Right cardiac atrium (tissue), 5 donors: ENCODE measurements at regions not wholly inside any gene's neighbourhood (a gene's known extent, or its start where the extent isn't known, plus 50 kb on each side); places are given as distances from the start of the nearest gene placed in this dataset.
A peak's percentile ranks its signal among the peaks of the same experiment; 100 is the strongest.

Experiments
- ATAC-seq, 2 donors: fragments of 200-7000 bp; cut with Tn5 transposase; one replicate each; pipeline versions ENCODE4 v1.8.0 to v1.9.1; 2020; ENCODE audit warnings: moderate library complexity in 2 of 2, mild to moderate bottlenecking in 1 of 2
- DNase-seq, 3 donors: peaks; one replicate each; pipeline ENCODE4 v3.0.0-alpha.2; 2020
- H3K27ac ChIP-seq: one replicate; pipeline ENCODE4 v1.5.1; 2013; ENCODE audit warnings: mild to moderate bottlenecking, low read length, control low read depth, moderate library complexity
- H3K27me3 ChIP-seq: one replicate; pipeline ENCODE4 v1.6.1; 2013; ENCODE audit not compliant: control insufficient read depth, insufficient read depth
- H3K4me1 ChIP-seq: one replicate; pipeline ENCODE4 v1.6.1; 2013; ENCODE audit warnings: low read length; ENCODE audit not compliant: control insufficient read depth, insufficient read depth
- H3K4me3 ChIP-seq: one replicate; pipeline ENCODE4 v1.5.1; 2013; ENCODE audit warnings: low read length, control low read depth
- H3K9me3 ChIP-seq: one replicate; pipeline ENCODE4 v1.6.1; 2013; ENCODE audit warnings: low read length; ENCODE audit not compliant: control insufficient read depth
- whole genome bisulfite sequencing: extraction: QIAGEN DNeasy Blood & Tissue Kit; methylation state at CpG from one replicate; pipeline ENCODE4 v1.1.7; 2013; 5-methylcytosine and 5-hydroxymethylcytosine counted together
- intact Hi-C, 4 donors: fragments of 100-400 bp; cut with DNase I; formaldehyde crosslinking; loops; one replicate each; pipeline versions ENCODE4 v1.11.0 to v1.14.0; 2022 to 2023
- donor health status: healthy with polysubstance abuse.
- donor health status: DM: no; HTN: yes; CAD: no.
- donor health status: DM: no; HTN: no; CAD: no.
- donor health status: DM: no; HTN: yes; CAD: no; lungs with severe emphysema.
- donor health status: DM: yes; HTN: yes; CAD: no.

DNA sequence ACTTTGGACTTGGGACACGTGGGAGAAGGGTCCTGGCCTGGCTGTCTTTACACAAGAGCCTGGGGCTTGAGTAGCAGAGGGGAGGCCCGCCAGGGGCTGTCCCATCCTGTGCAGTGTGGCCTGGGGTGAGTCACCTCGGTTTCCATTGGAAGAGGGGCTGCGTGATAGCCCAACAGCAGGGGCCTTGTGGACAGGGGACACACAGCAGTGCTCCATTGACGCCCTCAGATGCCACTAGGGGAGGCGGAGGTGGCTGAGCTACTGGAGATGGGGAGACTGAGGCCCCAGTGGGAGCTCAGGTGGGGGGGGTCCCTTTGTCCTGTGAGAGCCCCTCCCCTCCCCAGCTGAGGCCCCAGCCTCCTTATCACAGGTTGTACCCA is 50.0 kb upstream of the RNU6ATAC start:
- peaks cover 15% of the 10 kb centered on the region for H3K4me1 ChIP-seq
- ATAC-seq (no peak), DNase-seq (peak in 1 of 3 donors; percentile 50)
- 86% methylated on average over 6 of the region's 6 CpGs for WGBS
- intact Hi-C loops, result no loop called here
- H3K9me3 ChIP-seq, result no peaks in the 10 kb centered on the region
- peak overlapping the region; percentile 55 for H3K27ac ChIP-seq
- no peaks in the 10 kb centered on the region for H3K27me3 ChIP-seq
- no peak overlapping the region for H3K4me3 ChIP-seq

DNA sequence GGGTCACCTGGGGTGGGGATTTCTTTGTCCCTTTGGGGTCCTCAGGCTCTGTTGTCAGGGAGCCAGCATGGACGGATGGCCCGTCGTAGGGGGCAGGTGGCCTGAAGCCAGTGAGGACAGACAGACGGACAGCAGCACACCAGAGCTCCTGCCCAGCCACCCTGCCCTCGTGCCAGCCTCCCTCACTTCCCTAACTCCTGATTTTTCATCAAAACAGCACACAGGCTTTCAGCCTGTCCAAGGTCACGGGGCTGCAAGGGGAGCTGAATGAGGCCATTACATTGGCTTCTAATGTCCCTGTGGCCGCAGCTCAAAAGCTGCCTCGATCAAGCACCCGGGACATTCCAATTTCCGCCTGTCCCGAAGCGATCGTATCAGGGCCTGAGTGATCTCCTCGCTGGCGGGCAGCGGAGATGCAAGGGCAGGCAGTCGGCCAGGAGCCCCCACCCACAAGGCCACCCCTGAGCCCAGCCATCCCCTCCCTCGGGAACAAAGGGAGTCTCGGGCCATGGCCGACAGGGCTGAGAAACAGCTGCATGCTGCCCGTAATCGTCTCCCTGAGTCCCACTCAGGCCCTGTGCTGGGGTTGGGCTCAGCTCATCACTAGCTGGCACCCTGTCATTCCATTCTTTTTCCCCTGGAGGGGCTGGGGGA is 50.5 kb upstream of the RNU6ATAC start:
- peak overlapping the region; percentile 55 for H3K27ac ChIP-seq
- intact Hi-C loops, result no loop called here
- H3K9me3 ChIP-seq, result no peaks in the 10 kb centered on the region
- no peak overlapping the region for H3K4me3 ChIP-seq
- WGBS, result 58% methylated on average over 22 of the region's 22 CpGs
- H3K4me1 ChIP-seq, result peaks cover 15% of the 10 kb centered on the region
- H3K27me3 ChIP-seq, result no peaks in the 10 kb centered on the region
- DNase-seq (peak; percentile 34 to 69 (median 68)), ATAC-seq (peak in 1 of 2 donors; percentile 11)

DNA sequence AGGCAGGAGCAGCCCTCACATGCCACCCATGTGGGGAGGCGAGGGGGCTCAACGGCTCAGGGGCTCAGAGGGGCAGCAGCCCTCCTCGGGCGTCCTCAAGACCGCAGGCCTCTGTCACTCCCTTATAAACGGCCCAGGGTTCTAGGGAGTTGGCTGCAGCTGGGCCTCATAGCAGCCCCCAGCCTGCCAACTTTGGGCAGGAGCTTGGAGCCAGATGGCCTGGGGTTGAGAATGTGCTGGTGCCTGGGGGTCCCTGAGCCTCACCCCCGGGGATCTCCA is 51.0 kb upstream of the RNU6ATAC start:
- DNase-seq (peak in 2 of 3 donors; percentile 67 to 68), ATAC-seq (no peak)
- 49% methylated on average over 7 of the region's 7 CpGs for WGBS
- H3K4me3 ChIP-seq, result no peak overlapping the region
- peak overlapping the region; percentile 55 for H3K27ac ChIP-seq
- intact Hi-C loops, result no loop called here
- no peaks in the 10 kb centered on the region for H3K27me3 ChIP-seq
- H3K9me3 ChIP-seq, result no peaks in the 10 kb centered on the region
- H3K4me1 ChIP-seq, result peaks cover 15% of the 10 kb centered on the region

DNA sequence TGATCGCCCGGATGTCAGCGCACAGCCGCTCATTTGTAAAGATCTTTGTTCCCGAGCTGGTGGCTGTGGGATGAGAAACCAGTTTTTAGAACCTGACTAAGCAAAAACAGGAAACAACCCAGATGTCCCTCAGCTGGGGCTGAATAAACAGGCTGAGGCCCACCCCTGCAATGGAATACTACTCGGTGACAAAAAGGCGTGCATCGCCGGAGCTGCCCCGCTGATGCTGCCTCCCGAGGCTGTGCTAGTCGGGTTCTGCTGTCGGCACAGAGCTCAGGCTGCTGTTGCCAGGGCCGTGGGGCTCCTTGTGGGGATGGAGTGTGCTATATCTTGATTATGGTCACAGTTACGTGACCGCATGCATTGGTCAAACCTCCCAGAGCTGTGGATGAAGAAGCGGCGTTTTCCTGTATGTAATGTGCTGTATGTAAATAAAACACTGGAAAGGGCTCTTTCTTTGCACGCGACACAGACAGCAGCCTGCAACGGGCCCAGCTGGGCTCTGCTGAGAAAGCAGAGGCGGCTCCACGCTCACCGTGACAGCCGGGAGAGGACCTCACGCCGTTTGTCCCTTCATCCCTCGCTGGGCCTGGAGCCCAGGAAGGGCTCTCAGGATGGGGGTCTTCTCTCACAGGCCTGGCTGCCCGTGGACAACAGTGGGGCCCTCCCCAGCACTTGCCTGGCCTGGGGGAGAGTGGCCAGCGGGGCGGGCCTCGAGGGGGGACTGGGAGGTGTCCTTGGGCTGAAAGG is 51.5 kb upstream of the RNU6ATAC start:
- H3K4me1 ChIP-seq, result peaks cover 15% of the 10 kb centered on the region
- no peak overlapping the region for H3K4me3 ChIP-seq
- H3K9me3 ChIP-seq, result no peaks in the 10 kb centered on the region
- intact Hi-C loops, result no loop called here
- H3K27me3 ChIP-seq, result no peaks in the 10 kb centered on the region
- DNase-seq, result peak; percentile 35 to 80 (median 72)
- ATAC-seq, result peak; percentile 27 to 43
- 52% methylated on average over 32 of the region's 32 CpGs for WGBS
- peak overlapping the region; percentile 55 for H3K27ac ChIP-seq

DNA sequence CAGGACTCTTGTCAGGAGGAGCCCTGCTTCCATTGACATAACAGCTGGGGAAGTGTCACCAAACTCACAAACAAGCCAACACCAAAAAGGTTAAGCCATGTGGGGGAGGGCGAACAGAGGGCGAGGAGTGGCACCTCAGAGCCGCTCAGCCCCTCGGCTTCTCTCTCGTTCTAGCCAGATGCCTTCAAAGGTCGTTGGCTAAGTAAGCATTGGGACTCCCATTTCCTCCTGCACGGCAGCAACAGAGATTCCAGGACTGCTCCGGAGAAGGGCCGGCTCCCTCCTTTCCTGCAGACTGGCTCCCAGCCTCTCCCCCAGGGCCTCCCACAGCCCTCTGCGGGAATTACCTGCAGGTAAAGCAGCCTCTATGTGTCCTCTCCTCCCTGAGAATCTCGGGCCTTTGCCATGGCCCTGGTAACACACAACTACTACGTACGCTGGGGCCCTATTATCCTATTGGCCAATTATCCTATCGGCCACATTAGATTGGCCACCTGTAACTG is 52.1 kb upstream of the RNU6ATAC start:
- WGBS, result 71% methylated on average over 14 of the region's 14 CpGs
- no peak for ATAC-seq
- intact Hi-C loops, result no loop called here
- no peak overlapping the region for H3K4me3 ChIP-seq
- H3K27ac ChIP-seq, result no peak overlapping the region
- H3K9me3 ChIP-seq, result no peaks in the 10 kb centered on the region
- DNase-seq, result peak in 1 of 3 donors; percentile 29
- no peaks in the 10 kb centered on the region for H3K27me3 ChIP-seq
- peaks cover 15% of the 10 kb centered on the region for H3K4me1 ChIP-seq

DNA sequence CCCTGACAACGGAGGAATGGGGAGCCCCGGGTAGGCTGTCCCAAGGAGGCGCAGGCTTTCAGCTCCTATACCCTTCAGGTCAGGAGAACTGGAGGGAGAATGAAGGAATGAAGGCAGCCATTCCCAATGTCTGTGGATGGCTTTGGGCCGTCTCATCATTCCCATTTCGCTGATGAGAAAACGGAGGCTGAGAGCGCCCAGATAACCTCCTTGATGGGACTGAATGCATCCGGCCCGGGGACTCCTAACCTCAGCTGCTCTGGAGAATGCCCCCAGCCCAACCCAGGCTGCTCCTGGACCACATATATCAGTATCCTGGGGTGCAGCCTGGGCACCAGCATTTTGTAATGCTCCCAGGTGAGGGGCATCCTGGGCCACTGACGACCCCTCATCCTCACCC is 52.6 kb upstream of the RNU6ATAC start:
- Histone ChIP-seq H3K9me3 (no peaks in the 10 kb centered on the region), H3K4me1 (peaks cover 15% of the 10 kb centered on the region), H3K27me3 (no peaks in the 10 kb centered on the region), H3K27ac (no peak overlapping the region), H3K4me3 (no peak overlapping the region)
- DNase-seq (peak in 2 of 3 donors; percentile 23 to 36), ATAC-seq (no peak)
- 90% methylated on average over 10 of the region's 10 CpGs for WGBS
- intact Hi-C loops, result no loop called here

DNA sequence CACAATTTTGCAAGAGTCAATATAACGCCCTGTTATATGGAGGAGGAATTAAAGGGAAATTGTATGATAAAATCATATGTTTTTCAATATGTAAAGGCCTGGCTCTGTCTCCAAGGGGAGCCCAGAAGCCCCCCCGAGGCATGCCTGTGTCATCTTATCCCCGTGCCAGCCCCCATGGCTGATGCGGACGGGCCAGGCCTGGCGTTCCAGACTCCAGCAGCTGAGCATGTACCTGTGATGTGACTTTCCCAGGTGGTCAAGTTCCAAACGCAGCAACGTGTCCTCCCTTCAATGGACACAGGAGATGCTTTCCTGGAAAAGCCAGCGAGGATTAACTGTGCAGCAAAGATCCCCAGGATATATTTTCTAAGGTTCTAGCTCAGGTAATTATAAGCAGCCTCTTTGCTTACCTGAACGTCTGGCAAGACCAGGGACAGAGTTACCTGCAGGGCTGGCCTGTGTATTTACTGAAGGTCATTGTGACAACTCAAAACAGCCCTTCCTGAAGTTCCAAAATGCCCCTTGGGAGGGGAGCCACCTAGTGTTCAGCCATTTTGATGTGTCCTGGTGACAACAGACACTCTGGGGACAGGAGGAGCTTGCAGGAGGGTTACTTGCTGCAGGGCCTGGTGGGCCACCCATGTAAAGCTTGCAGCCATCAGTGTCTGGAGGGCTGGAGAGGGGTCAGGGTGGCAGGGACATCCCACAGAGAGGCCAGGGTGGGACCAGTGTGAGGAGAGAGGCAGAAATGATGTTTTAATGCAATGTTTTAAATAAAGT is 53.3 kb upstream of the RNU6ATAC start:
- intact Hi-C loops, result no loop called here
- peaks cover 15% of the 10 kb centered on the region for H3K4me1 ChIP-seq
- ATAC-seq, result no peak
- no peaks in the 10 kb centered on the region for H3K27me3 ChIP-seq
- H3K9me3 ChIP-seq, result no peaks in the 10 kb centered on the region
- H3K27ac ChIP-seq, result no peak overlapping the region
- peak; percentile 3 to 53 (median 42) for DNase-seq
- WGBS, result 93% methylated on average over 10 of the region's 10 CpGs
- H3K4me3 ChIP-seq, result no peak overlapping the region

DNA sequence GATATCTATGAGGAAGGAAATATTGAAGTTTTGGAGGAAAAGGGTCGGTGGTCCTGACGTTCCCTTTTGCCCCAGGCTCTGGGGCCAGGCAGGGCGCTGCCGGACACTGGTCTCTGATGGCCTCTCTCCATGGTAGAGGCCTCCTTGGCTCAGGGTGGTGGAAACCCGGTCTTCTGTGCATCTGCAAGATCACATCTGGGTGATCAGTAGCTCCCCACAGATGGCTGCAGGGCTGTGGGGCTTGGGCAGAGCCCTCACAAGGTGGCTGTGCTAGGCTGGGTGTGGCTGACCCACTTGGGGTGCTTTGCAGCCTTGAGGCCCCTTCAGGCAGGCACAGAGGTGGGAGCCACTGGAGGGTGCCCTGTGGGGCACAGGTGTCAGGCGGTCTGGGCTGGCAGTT is 53.9 kb upstream of the RNU6ATAC start:
- Histone ChIP-seq H3K4me3 (no peak overlapping the region), H3K9me3 (no peaks in the 10 kb centered on the region), H3K4me1 (peaks cover 15% of the 10 kb centered on the region), H3K27ac (no peak overlapping the region), H3K27me3 (no peaks in the 10 kb centered on the region)
- DNase-seq, result peak in 2 of 3 donors; percentile 19 to 20
- 89% methylated on average over 6 of the region's 6 CpGs for WGBS
- intact Hi-C loops, result no loop called here
- no peak for ATAC-seq

DNA sequence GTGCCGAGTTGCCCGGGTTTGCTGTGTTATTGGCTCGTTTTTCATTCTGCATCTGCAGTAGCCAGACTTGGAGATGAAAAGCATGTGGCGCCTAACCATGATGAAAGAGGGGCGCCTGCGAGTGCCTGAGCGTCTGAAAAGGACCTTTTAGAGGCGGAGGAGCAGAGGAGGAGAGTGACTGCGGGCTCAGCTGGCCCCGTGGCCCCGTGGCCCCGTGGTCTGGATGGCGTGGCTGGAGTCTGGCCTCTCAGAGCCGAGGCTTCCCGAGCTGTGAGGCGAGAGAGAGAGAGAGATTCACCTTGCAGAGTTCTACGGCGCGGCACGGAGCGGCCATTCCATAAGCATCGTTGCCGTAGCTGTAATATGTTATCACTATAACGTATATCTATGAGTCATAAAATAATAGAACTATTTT is 55.3 kb upstream of the RNU6ATAC start:
- Histone ChIP-seq H3K4me1 (peaks cover 15% of the 10 kb centered on the region), H3K27me3 (no peaks in the 10 kb centered on the region), H3K9me3 (no peaks in the 10 kb centered on the region), H3K27ac (no peak overlapping the region), H3K4me3 (no peak overlapping the region)
- 92% methylated on average over 24 of the region's 24 CpGs for WGBS
- intact Hi-C loops, result no loop called here
- DNase-seq (peak; percentile 7 to 48 (median 18)), ATAC-seq (no peak)

DNA sequence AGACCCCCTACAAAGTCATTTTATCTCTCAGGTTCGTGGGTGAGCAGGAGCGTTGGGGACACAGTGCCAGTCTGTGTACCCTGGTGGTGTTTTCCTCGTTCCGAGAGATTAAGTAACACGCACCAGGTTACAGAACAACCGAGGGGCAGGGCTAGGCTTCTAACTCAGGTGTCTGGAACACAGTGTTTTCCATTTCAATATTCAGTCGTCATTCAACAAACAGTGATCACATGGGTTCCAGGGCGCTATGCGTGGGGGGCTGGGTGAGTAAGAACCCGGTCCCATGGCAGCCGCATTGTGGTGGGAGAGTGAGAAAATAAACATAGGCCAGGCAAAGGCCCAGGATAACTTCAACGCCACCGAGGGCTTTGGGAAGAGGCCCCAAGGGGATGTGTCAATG is 55.9 kb upstream of the RNU6ATAC start:
- H3K9me3 ChIP-seq, result no peaks in the 10 kb centered on the region
- H3K4me1 ChIP-seq, result peaks cover 11% of the 10 kb centered on the region
- no peaks in the 10 kb centered on the region for H3K27me3 ChIP-seq
- intact Hi-C loops, result no loop called here
- no peak overlapping the region for H3K27ac ChIP-seq
- ATAC-seq, result no peak
- peak in 1 of 3 donors; percentile 28 for DNase-seq
- WGBS, result 91% methylated on average over 13 of the region's 13 CpGs
- no peak overlapping the region for H3K4me3 ChIP-seq
